Heart left ventricle (tissue), 13 donors: ENCODE measurements at regions not wholly inside any gene's neighbourhood (a gene's known extent, or its start where the extent isn't known, plus 50 kb on each side); places are given as distances from the start of the nearest gene placed in this dataset.

Experiments used
- POLR2A ChIP-seq, 2 donors: fragments of 450-650 bp; IDR thresholded peaks; one replicate each; pipeline ENCODE4 v1.6.1; 2017; ENCODE audit warnings: antibody characterized with exemption in 2 of 2, mild to moderate bottlenecking in 2 of 2, moderate library complexity in 2 of 2
- TF ChIP-seq, protein P1 (sequence below), 12 donors: fragments of 200-600 bp; sonication (generic) in 4 of 12; IDR thresholded peaks; one replicate each; pipeline versions ENCODE4 v1.5.0 to v1.8.0; 2018 to 2022; ENCODE audit warnings: antibody characterized with exemption in 12 of 12, mild to moderate bottlenecking in 5 of 12
- donor health status: ischemic (EF 13 %, LVEDD 7.1; RV severe dilation, severe dysfunction).
- donor health status: DM: no; HTN: yes; CAD: no.
- donor health status: DM: no; HTN: no; CAD: no.
- donor health status: ischemic (EF 25% LVEDD 6.9; RV normal size, moderate dysfunction).
- donor health status: ischemic (EF 25% LVEDD 5.7; RV mildly dilated, moderate dysfunction).
- donor health status: ischemic (EF 35%, LVEDD 5.7; RV mildly dilated, moderate dysfunction).
- donor health status: nonischemic (EF 11% LVEDD 7.7; RV severe dilation, severe dysfunction).
- donor health status: DM: yes; HTN: yes; CAD: no.
- donor health status: PGD.
- donor health status: ischemic (EF 29% LVEDD 5.4; RV normal size, mild dysfunction).
- donor health status: nonischemic (EF 23%, LVEDD 6.1; RV moderate dilation, normal function).

DNA sequence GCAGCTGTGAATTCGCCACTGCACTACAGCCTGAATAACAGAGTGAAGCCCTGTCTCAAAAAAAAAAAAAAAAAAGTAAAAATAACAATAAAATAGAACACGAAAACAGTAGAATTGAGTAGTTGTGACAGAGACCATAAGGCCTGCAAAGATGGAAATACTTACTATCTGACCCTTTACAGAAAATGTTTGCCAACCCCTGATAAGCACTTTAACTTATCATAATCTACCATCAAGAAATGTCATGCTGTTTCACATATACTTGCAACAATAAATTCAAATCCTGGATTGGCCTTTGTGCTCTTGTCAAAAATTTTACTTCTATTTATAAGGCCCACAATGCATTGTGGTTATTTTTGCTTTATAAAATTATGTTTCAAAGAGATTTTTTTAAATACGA is 75.5 kb downstream of the ING2 start:
- TF ChIP-seq, protein P1, sequence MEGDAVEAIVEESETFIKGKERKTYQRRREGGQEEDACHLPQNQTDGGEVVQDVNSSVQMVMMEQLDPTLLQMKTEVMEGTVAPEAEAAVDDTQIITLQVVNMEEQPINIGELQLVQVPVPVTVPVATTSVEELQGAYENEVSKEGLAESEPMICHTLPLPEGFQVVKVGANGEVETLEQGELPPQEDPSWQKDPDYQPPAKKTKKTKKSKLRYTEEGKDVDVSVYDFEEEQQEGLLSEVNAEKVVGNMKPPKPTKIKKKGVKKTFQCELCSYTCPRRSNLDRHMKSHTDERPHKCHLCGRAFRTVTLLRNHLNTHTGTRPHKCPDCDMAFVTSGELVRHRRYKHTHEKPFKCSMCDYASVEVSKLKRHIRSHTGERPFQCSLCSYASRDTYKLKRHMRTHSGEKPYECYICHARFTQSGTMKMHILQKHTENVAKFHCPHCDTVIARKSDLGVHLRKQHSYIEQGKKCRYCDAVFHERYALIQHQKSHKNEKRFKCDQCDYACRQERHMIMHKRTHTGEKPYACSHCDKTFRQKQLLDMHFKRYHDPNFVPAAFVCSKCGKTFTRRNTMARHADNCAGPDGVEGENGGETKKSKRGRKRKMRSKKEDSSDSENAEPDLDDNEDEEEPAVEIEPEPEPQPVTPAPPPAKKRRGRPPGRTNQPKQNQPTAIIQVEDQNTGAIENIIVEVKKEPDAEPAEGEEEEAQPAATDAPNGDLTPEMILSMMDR (IDR thresholded peaks at IDR 0.05): no peak
- no peak for TF ChIP-seq POLR2A (IDR thresholded peaks at IDR 0.05)
